GM21526 (cell line): ENCODE measurements at regions not wholly inside any gene's neighbourhood (a gene's known extent, or its start where the extent isn't known, plus 50 kb on each side); places are given as distances from the start of the nearest gene placed in this dataset.

Source experiments
- ATAC-seq: cut with Tn5 transposase; IDR thresholded peaks from one replicate; pipeline ENCODE4 v1.9.1; 2021; ENCODE audit warnings: moderate library complexity; ENCODE audit not compliant: unreplicated experiment, low FRiP score

DNA sequence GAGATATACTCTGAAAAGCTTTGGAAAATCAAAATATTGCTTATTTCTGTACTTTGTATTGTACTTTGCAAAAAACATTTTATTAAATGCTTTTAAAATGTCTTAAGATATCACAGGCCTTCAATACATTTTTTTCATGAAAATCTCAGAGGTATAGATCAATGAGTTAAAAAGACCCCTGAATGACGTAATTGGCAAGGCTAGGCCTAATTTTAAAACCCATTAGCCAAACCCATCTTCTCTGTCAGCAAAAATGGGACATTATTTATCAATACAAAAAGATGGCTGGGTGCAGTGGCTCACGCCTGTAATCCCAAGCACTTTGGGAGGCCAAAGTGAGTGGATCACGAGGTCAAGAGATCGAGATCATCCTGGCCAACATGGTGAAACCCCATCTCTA lies 84.8 kb upstream of the PAK5 start:
- ATAC-seq = no peak

DNA sequence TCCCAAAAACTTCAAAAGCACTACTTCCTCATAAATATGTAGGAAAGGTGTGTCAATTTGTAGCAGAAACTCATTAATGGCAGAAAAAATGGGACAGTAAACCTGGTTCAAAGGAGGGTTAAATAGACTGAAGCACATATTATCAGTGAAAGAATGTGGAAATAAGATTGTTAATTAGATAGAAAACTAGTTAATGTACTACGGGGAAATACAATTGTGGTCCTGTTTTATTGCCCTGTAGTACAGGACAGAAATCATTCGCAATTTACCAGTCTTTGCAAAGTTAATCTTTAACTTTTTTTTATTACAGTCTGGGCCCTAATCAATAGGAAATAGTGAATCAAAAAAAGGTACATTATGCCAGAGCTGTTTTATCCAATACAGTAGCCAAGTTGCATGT lies 82.0 kb upstream of the PAK5 start:
- ATAC-seq = no peak

- ATAC-seq = peak; percentile 82
These were observed 80.6 kb upstream of the PAK5 start for GRCh38 chr20:9919271-9920014.

DNA sequence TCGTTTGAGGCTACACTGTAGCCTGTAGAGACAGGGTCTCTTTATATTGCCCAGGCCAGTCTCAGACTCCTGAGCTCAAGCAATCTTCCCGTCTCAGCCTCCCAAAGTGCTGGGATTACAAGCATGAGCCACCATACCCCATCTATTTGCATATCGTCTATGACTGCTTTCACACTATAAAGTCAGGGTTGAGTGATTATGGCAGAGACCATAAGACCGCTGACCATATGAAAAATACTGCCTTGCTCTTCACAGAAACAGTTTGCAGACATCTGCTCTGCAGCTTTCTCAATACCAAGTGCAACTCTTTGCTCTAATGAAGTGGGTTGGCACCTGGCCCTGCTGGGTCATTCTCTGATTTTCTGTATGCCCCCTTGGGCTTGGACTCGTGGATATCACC lies 79.5 kb upstream of the PAK5 start:
- ATAC-seq = no peak

DNA sequence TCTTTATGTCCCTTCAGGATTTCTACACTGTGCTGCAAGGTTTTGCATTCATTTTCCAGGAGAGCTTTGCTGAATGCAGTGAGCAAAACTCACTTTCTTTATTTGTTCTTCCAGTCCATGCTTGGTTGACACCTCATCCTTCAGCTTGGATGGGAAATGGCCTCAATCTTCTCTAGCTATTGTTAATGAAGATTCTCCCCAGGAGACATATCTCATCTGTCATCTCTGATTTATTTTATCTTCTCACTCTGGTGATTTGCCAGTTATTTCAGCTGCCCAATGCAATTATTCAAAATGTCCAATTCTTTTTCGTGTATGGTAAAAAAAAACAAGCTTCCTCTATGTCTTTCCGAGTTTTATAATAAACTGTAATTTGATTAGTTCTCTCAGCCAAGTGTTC lies 77.9 kb upstream of the PAK5 start:
- ATAC-seq = no peak

DNA sequence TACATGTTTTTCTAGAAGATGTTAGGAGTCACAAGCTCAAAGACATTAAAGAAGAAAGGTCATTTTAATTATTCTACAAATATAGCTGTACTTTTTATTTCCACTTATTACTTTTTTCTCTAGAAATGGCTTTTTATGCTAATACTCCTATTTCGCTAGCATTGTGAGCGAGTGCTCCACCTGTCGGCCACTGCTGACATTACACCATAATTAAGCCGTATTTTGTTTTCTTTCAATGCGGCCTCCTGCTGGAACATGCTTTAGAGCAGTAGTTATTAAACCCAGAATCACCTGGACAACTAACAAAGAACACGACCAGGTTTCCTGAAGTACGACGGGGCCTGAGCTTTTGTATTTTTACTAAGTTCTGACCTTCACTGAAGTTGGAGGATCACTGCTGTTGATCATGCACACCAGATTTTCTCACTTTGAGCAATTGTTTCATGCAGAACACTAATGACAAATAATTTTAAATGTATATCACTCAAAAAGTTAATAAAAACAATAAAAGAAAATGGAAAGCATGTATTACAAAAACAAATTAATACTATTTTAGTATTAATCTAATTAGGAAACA lies 74.1 kb upstream of the PAK5 start:
- peak; percentile 75 for ATAC-seq

GRCh38 chr20:9912290-9912689 lies 73.4 kb upstream of the PAK5 start:
- no peak for ATAC-seq

- ATAC-seq = no peak
These were observed 72.6 kb upstream of the PAK5 start for GRCh38 chr20:9911519-9911918.

GRCh38 chr20:9909167-9909566 lies 70.3 kb upstream of the PAK5 start:
- ATAC-seq = no peak

- ATAC-seq = no peak
These were observed 64.3 kb upstream of the PAK5 start for GRCh38 chr20:9903048-9903655.

GRCh38 chr20:9889270-9889981 lies 50.5 kb upstream of the PAK5 start:
- ATAC-seq = no peak
